ENCODE measurements at regions not wholly inside any gene's neighbourhood (a gene's known extent, or its start where the extent isn't known, plus 50 kb on each side); places are given as distances from the start of the nearest gene placed in this dataset.
A peak's percentile ranks its signal among the peaks of the same experiment; 100 is the strongest.

- H3K4me3 ChIP-seq (ENCODE audit: insufficient read depth, low read length) = no peak overlapping the region
- H4K20me1 ChIP-seq (ENCODE audit: insufficient read depth, low read length) = no peaks in the 10 kb centered on the region
- H3K4me1 ChIP-seq (ENCODE audit: insufficient read depth, low read length) = peaks cover 49% of the 10 kb centered on the region
- H3K27ac ChIP-seq (ENCODE audit: low read depth, low read length) = no peak overlapping the region
- no peaks in the 10 kb centered on the region for H3K9me3 ChIP-seq (ENCODE audit: low read depth, low read length)
- H3K4me2 ChIP-seq (ENCODE audit: insufficient read depth, low read length) = no peak overlapping the region
- DNase-seq (ENCODE audit: insufficient read length, low spot score, missing footprints) = no peak
- no peaks in the 10 kb centered on the region for H3K79me2 ChIP-seq (ENCODE audit: insufficient read depth, low read length)
- no peak overlapping the region for H2AFZ ChIP-seq (ENCODE audit: low read length)
- H3K27me3 ChIP-seq (ENCODE audit: insufficient read depth, low read length) = no peaks in the 10 kb centered on the region
- no peak for TF ChIP-seq CTCF (IDR thresholded peaks at IDR 0.05; ENCODE audit: extremely low read depth, low read depth, low read length)
- H3K36me3 ChIP-seq (ENCODE audit: insufficient read depth, low read length) = no peaks in the 10 kb centered on the region
These were observed 603.6 kb downstream of the COL12A1 start for GRCh38 chr6:74602206-74602605.

- H3K27ac ChIP-seq (ENCODE audit: low read depth, low read length) = no peak overlapping the region
These were observed 607.1 kb downstream of the COL12A1 start for GRCh38 chr6:74598462-74599393.

DNA sequence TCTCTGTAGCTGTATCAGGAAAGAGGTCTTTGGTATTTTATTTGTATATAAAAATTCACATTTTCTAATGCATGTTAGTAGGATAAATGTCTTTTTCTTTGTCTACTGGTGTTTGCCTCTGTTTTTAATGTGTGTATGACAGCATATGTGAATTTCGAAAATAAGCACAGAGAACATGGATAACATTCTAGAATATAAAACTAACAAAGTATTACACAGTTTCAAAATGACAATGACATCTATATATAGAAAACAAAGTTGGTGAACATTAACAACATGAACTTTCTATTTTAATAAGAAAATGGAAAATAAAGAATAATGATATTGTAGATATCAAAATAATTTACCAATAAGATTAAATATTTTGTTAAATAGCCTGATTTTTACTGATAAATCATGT, 608.0 kb downstream of the COL12A1 start:
- Histone ChIP-seq H2AFZ (ENCODE audit: low read length) (no peak overlapping the region), H3K4me2 (ENCODE audit: insufficient read depth, low read length) (no peak overlapping the region), H3K27ac (ENCODE audit: low read depth, low read length) (no peak overlapping the region), H3K79me2 (ENCODE audit: insufficient read depth, low read length) (no peaks in the 10 kb centered on the region), H3K4me1 (ENCODE audit: insufficient read depth, low read length) (peaks cover 17% of the 10 kb centered on the region), H4K20me1 (ENCODE audit: insufficient read depth, low read length) (no peaks in the 10 kb centered on the region), H3K4me3 (ENCODE audit: insufficient read depth, low read length) (no peak overlapping the region), H3K36me3 (ENCODE audit: insufficient read depth, low read length) (no peaks in the 10 kb centered on the region), H3K9me3 (ENCODE audit: low read depth, low read length) (no peaks in the 10 kb centered on the region), H3K27me3 (ENCODE audit: insufficient read depth, low read length) (no peaks in the 10 kb centered on the region)
- no peak for TF ChIP-seq CTCF (IDR thresholded peaks at IDR 0.05; ENCODE audit: extremely low read depth, low read depth, low read length)
- DNase-seq (ENCODE audit: insufficient read length, low spot score, missing footprints) = no peak

More at GRCh38 chr6:74598462-74599393, 607.1 kb downstream of the COL12A1 start:
- no peak for TF ChIP-seq CTCF (IDR thresholded peaks at IDR 0.05; ENCODE audit: extremely low read depth, low read depth, low read length)
- no peak overlapping the region for H3K4me3 ChIP-seq (ENCODE audit: insufficient read depth, low read length)
- H3K4me1 ChIP-seq (ENCODE audit: insufficient read depth, low read length) = peaks cover 24% of the 10 kb centered on the region
- H4K20me1 ChIP-seq (ENCODE audit: insufficient read depth, low read length) = no peaks in the 10 kb centered on the region
- peak; percentile 41 for DNase-seq (ENCODE audit: insufficient read length, low spot score, missing footprints)
- H3K9me3 ChIP-seq (ENCODE audit: low read depth, low read length) = no peaks in the 10 kb centered on the region
- H3K4me2 ChIP-seq (ENCODE audit: insufficient read depth, low read length) = no peak overlapping the region
- no peaks in the 10 kb centered on the region for H3K36me3 ChIP-seq (ENCODE audit: insufficient read depth, low read length)
- no peak overlapping the region for H2AFZ ChIP-seq (ENCODE audit: low read length)
- no peaks in the 10 kb centered on the region for H3K79me2 ChIP-seq (ENCODE audit: insufficient read depth, low read length)
- no peaks in the 10 kb centered on the region for H3K27me3 ChIP-seq (ENCODE audit: insufficient read depth, low read length)

GRCh38 chr6:74597266-74597665, 608.6 kb downstream of the COL12A1 start:
- DNase-seq (ENCODE audit: insufficient read length, low spot score, missing footprints) = peak; percentile 84
- no peak for TF ChIP-seq CTCF (IDR thresholded peaks at IDR 0.05; ENCODE audit: extremely low read depth, low read depth, low read length)
- Histone ChIP-seq H3K4me1 (ENCODE audit: insufficient read depth, low read length) (peaks cover 17% of the 10 kb centered on the region), H3K79me2 (ENCODE audit: insufficient read depth, low read length) (no peaks in the 10 kb centered on the region), H4K20me1 (ENCODE audit: insufficient read depth, low read length) (no peaks in the 10 kb centered on the region), H3K4me3 (ENCODE audit: insufficient read depth, low read length) (no peak overlapping the region), H3K36me3 (ENCODE audit: insufficient read depth, low read length) (no peaks in the 10 kb centered on the region), H3K27ac (ENCODE audit: low read depth, low read length) (no peak overlapping the region), H3K27me3 (ENCODE audit: insufficient read depth, low read length) (no peaks in the 10 kb centered on the region), H2AFZ (ENCODE audit: low read length) (no peak overlapping the region), H3K9me3 (ENCODE audit: low read depth, low read length) (no peaks in the 10 kb centered on the region), H3K4me2 (ENCODE audit: insufficient read depth, low read length) (no peak overlapping the region)

Data from osteoblast (primary cell).